ENCODE measurements at regions not wholly inside any gene's neighbourhood (a gene's known extent, or its start where the extent isn't known, plus 50 kb on each side); places are given as distances from the start of the nearest gene placed in this dataset.

DNA sequence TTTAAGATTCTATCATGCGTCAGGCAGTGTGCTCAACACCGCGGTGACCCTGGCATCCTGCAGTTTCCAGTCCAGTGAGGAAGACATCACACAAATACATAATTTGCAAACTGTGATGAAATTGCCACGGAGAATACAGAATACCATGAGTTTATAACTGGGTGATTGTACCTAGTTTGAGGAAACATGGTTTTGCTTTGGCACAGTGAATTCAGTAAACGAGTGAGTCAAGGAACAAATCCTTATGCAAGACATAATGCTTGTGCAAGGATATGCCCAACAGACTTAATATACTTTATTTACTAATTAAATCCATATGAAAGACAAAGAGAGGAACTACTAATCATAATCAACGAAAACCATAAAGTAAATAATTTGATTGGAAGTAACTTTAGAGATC lies 311.8 kb upstream of the TMTC1 start:
- TF ChIP-seq EZH2 (IDR thresholded peaks at IDR 0.05; ENCODE audit: insufficient read depth, poor library complexity, severe bottlenecking), result no peak
- no peak for TF ChIP-seq EZH2phosphoT487 (IDR thresholded peaks at IDR 0.05; ENCODE audit: insufficient read depth, low read depth)
